K562 (cell line): ENCODE measurements at regions not wholly inside any gene's neighbourhood (a gene's known extent, or its start where the extent isn't known, plus 50 kb on each side); places are given as distances from the start of the nearest gene placed in this dataset.

Source experiments
- ATF3 ChIP-seq, 2 experiments: fragments of 450-650 bp in 1 of 2; sonication (generic) in 1 of 2; formaldehyde crosslinking in 1 of 2; IDR thresholded peaks in 1 of 2; conservative IDR thresholded peaks in 1 of 2; 2 replicates each; pipeline versions ENCODE4 v1.6.1 to v1.8.1; 2016 to 2023; ENCODE audit warnings: mild to moderate bottlenecking in 2 of 2, moderate library complexity in 2 of 2, inconsistent platforms in 1 of 2, missing genetic modification reagents in 1 of 2
- BCOR ChIP-seq: fragments of 450-650 bp; IDR thresholded peaks from 2 replicates; pipeline ENCODE4 v1.6.1; 2016
- C11orf30 ChIP-seq: fragments of 450-650 bp; IDR thresholded peaks from 2 replicates; pipeline ENCODE4 v1.6.1; 2016; ENCODE audit warnings: low read depth, mild to moderate bottlenecking
- CEBPB ChIP-seq: fragments of 450-650 bp; IDR thresholded peaks from 2 replicates; pipeline ENCODE4 v1.6.1; 2016; ENCODE audit warnings: missing genetic modification characterization, missing compliant biosample characterization
- CREM ChIP-seq: IDR thresholded peaks from 2 replicates; pipeline ENCODE4 v1.6.1; 2014; ENCODE audit warnings: antibody characterized with exemption, low read depth
- E2F6 ChIP-seq, 2 experiments: IDR thresholded peaks; 2 replicates each; pipeline ENCODE4 v1.6.1; 2011; ENCODE audit warnings: borderline replicate concordance in 1 of 2, control low read depth in 1 of 2, low read depth in 1 of 2, low read length in 1 of 2, mild to moderate bottlenecking in 1 of 2, mixed read lengths in 1 of 2, moderate library complexity in 1 of 2; ENCODE audit not compliant: insufficient read depth in 1 of 2, insufficient read length in 1 of 2, poor library complexity in 1 of 2, severe bottlenecking in 1 of 2; ENCODE audit errors: extremely low read depth in 1 of 2
- EP300 ChIP-seq: IDR thresholded peaks from 2 replicates; pipeline ENCODE4 v1.6.1; 2012; ENCODE audit warnings: low read length, improper control_type of control experiment
- MTA3 ChIP-seq: fragments of 450-650 bp; formaldehyde crosslinking; IDR thresholded peaks from 2 replicates; pipeline ENCODE4 v1.6.1; 2017; ENCODE audit warnings: mild to moderate bottlenecking, borderline replicate concordance
- RAD51 ChIP-seq: fragments of 450-650 bp; IDR thresholded peaks from 2 replicates; pipeline ENCODE4 v1.7.1; 2016; ENCODE audit warnings: low read depth, mild to moderate bottlenecking, borderline replicate concordance
- RCOR1 ChIP-seq, 2 experiments: IDR thresholded peaks; 2 replicates each; pipeline ENCODE4 v1.6.1; 2012; ENCODE audit warnings: low read depth in 2 of 2, low read length in 2 of 2, borderline replicate concordance in 1 of 2, improper control_type of control experiment in 1 of 2
- SMARCA5 ChIP-seq: fragments of 450-650 bp; IDR thresholded peaks from 2 replicates; pipeline ENCODE4 v1.6.1; 2016
- TBP ChIP-seq: optimal IDR thresholded peaks from 2 replicates; pipeline ENCODE3; 2011; ENCODE audit warnings: low read depth, low read length, improper control_type of control experiment
- TEAD4 ChIP-seq, 2 experiments: sonication (generic) in 1 of 2; formaldehyde crosslinking in 1 of 2; IDR thresholded peaks; 2 replicates each; pipeline versions ENCODE4 v1.6.1 to v1.8.0; 2012 to 2022; ENCODE audit warnings: borderline replicate concordance in 1 of 2, inconsistent platforms in 1 of 2, low read length in 1 of 2, mild to moderate bottlenecking in 1 of 2, missing genetic modification reagents in 1 of 2
- TFAP4 ChIP-seq: sonication (generic); formaldehyde crosslinking; IDR thresholded peaks from 2 replicates; pipeline ENCODE4 v1.8.0; 2022; ENCODE audit warnings: missing genetic modification reagents, mild to moderate bottlenecking, moderate library complexity, borderline replicate concordance
- TRIM24 ChIP-seq, 2 experiments: fragments of 450-650 bp; IDR thresholded peaks; 2 replicates each; pipeline ENCODE4 v1.6.1; 2016
- YY1 ChIP-seq, 3 experiments: IDR thresholded peaks; 2 replicates each; pipeline ENCODE4 v1.6.1; 2011; ENCODE audit warnings: low read length in 2 of 3, mild to moderate bottlenecking in 2 of 3, moderate library complexity in 2 of 3, borderline replicate concordance in 1 of 3, control low read depth in 1 of 3, low read depth in 1 of 3; ENCODE audit not compliant: insufficient read depth in 3 of 3, insufficient replicate concordance in 2 of 3, control insufficient read depth in 1 of 3, insufficient read length in 1 of 3; ENCODE audit errors: extremely low read depth in 1 of 3
- ZNF311 ChIP-seq: fragments of 250-450 bp; sonication (Bioruptor Pico); IDR thresholded peaks from 2 replicates; pipeline ENCODE4 v1.4.0; 2020; ENCODE audit warnings: mild to moderate bottlenecking, moderate library complexity
- ZNF79 ChIP-seq: fragments of 250-450 bp; sonication (Bioruptor Pico); IDR thresholded peaks from 2 replicates; pipeline ENCODE4 v1.4.0; 2020; ENCODE audit warnings: low read depth, mild to moderate bottlenecking, moderate library complexity
- TF ChIP-seq, protein P1 (sequence below): fragments of 250-450 bp; sonication (Bioruptor Pico); IDR thresholded peaks from 2 replicates; pipeline ENCODE4 v1.4.0; 2020
- TF ChIP-seq, protein P2 (sequence below): fragments of 450-650 bp; IDR thresholded peaks from 2 replicates; pipeline ENCODE4 v1.6.1; 2016; ENCODE audit warnings: borderline replicate concordance

DNA sequence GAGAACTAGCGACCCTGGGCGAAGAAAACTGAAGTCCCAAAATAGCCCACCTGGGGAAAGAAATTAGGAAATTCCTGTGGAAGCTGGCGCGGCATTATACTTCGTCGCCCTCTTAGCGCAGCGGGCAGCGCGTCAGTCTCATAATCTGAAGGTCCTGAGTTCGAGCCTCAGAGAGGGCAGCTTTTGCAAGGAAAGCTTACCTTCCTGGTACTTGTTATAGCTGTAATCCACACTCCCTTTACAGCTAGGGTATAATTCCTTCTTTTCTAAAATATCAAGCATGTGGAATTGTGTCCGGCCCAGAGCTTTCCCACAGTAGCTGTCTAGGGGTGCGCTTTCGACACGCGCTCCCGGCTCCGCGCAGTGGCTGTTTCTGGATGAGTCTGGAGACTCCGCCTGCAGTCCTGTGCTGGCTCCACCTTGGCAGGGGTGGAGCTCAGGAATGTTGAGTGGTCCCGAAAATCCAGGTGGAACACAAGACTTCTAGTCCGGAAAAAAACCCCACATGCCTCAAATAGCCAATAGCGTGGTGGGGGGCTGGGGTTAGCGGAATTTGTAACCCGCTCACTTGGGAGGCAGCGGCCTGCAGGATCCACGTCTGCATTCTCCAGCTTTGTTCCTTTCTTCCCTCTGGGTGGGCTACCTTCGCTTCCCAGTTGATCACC lies 83.7 kb upstream of the ZNF322 start (continued):
- TF ChIP-seq CREM (peak; percentile 27; the same call in 1 of the 2 replicates), TBP (peak; percentile 96), YY1 (IDR thresholded peaks at IDR 0.05; ENCODE audit: borderline replicate concordance in 1 of 3, control insufficient read depth in 1 of 3, extremely low read depth in 1 of 3, insufficient read depth in 3 of 3, insufficient read length in 1 of 3, insufficient replicate concordance in 2 of 3, low read depth in 1 of 3, low read length in 2 of 3) (no peak), BCOR (peak; percentile 31; the same call in 1 of the 2 replicates), ATF3 (IDR thresholded peaks at IDR 0.05) (no peak), ATF3 (CRISPR knock-in tag; conservative IDR thresholded peaks at IDR 0.05) (0 out of 2 replicates have a peak, but pooled peaks have one; percentile 33), ZNF311 (CRISPR knock-in tag) (no peak), C11orf30 (no peak), CEBPB (peak; percentile 69), E2F6 (IDR thresholded peaks at IDR 0.05; ENCODE audit: borderline replicate concordance in 1 of 2, extremely low read depth in 1 of 2, insufficient read depth in 1 of 2, insufficient read length in 1 of 2, low read depth in 1 of 2, low read length in 1 of 2, poor library complexity in 1 of 2, severe bottlenecking in 1 of 2) (no peak), TRIM24 (IDR thresholded peaks at IDR 0.05) (0 out of 4 replicates have a peak, but pooled peaks of 1 of the 2 experiments have one; percentile 12), RAD51 (no peak), MTA3 (0 out of 2 replicates have a peak, but pooled peaks have one; percentile 37), RCOR1 (IDR thresholded peaks at IDR 0.05; ENCODE audit: borderline replicate concordance in 1 of 2, low read depth in 2 of 2, low read length in 2 of 2) (0 out of 4 replicates have a peak, but pooled peaks of 1 of the 2 experiments have one; percentile 21), EP300 (0 out of 2 replicates have a peak, but pooled peaks have one; percentile 17), SMARCA5 (0 out of 2 replicates have a peak, but pooled peaks have one; percentile 14), TEAD4 (IDR thresholded peaks at IDR 0.05; ENCODE audit: low read length) (peak; percentile 72), TEAD4 (CRISPR knock-in tag; IDR thresholded peaks at IDR 0.05; ENCODE audit: borderline replicate concordance) (no peak), ZNF79 (no peak), TFAP4 (no peak)
- TF ChIP-seq, protein P1, sequence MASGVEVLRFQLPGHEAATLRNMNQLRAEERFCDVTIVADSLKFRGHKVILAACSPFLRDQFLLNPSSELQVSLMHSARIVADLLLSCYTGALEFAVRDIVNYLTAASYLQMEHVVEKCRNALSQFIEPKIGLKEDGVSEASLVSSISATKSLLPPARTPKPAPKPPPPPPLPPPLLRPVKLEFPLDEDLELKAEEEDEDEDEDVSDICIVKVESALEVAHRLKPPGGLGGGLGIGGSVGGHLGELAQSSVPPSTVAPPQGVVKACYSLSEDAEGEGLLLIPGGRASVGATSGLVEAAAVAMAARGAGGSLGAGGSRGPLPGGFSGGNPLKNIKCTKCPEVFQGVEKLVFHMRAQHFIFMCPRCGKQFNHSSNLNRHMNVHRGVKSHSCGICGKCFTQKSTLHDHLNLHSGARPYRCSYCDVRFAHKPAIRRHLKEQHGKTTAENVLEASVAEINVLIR (CRISPR knock-in tag) = no peak
- TF ChIP-seq, protein P2, sequence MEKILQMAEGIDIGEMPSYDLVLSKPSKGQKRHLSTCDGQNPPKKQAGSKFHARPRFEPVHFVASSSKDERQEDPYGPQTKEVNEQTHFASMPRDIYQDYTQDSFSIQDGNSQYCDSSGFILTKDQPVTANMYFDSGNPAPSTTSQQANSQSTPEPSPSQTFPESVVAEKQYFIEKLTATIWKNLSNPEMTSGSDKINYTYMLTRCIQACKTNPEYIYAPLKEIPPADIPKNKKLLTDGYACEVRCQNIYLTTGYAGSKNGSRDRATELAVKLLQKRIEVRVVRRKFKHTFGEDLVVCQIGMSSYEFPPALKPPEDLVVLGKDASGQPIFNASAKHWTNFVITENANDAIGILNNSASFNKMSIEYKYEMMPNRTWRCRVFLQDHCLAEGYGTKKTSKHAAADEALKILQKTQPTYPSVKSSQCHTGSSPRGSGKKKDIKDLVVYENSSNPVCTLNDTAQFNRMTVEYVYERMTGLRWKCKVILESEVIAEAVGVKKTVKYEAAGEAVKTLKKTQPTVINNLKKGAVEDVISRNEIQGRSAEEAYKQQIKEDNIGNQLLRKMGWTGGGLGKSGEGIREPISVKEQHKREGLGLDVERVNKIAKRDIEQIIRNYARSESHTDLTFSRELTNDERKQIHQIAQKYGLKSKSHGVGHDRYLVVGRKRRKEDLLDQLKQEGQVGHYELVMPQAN = no peak
